OCI-LY7 (cell line): ENCODE measurements at regions not wholly inside any gene's neighbourhood (a gene's known extent, or its start where the extent isn't known, plus 50 kb on each side); places are given as distances from the start of the nearest gene placed in this dataset.

Experiments
- CTCF ChIP-seq: fragments of 200-600 bp; sonication (generic); conservative IDR thresholded peaks from 2 replicates; pipeline ENCODE4 v1.5.1; 2014; ENCODE audit warnings: mild to moderate bottlenecking, antibody characterized with exemption, low read length, moderate library complexity, mixed read lengths
- EZH2phosphoT487 ChIP-seq: fragments of 200-600 bp; sonication (generic); IDR thresholded peaks from 2 replicates; pipeline ENCODE4 v1.6.1; 2018; ENCODE audit warnings: low read depth, borderline replicate concordance, mild to moderate bottlenecking, mixed run types, antibody characterized with exemption, low read length, moderate library complexity, mixed read lengths

DNA sequence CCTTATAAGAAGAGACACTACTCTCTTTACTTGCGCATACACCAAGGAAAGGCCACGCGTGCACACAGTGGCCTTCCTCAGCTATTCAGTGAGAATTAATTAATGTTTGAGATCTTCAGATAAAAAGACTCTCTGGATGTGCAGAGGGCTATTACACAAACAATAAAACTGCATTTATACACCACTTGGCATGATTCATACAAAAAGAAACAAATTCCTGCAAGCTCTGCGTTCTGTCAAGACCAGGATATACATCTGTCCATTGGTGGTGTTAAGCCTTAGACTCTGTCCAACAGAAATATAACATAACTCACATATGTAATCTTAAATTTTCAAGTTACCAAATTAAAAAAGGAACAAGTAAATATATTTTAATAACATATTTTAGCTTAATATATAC, 55.2 kb upstream of the TSC22D2 start:
- TF ChIP-seq CTCF (no peak), EZH2phosphoT487 (no peak)
